GM21825 (cell line): ENCODE measurements at regions not wholly inside any gene's neighbourhood (a gene's known extent, or its start where the extent isn't known, plus 50 kb on each side); places are given as distances from the start of the nearest gene placed in this dataset.
"Not testable (repeated sequence)": the region's sequence is repeated elsewhere in the genome, so short reads cannot be mapped to it uniquely, and the experiment has no call there.

ENCODE experiments used
- ATAC-seq: cut with Tn5 transposase; IDR thresholded peaks from one replicate; pipeline ENCODE4 v1.9.1; 2021; ENCODE audit warnings: mild to moderate bottlenecking, moderate library complexity; ENCODE audit not compliant: unreplicated experiment

DNA sequence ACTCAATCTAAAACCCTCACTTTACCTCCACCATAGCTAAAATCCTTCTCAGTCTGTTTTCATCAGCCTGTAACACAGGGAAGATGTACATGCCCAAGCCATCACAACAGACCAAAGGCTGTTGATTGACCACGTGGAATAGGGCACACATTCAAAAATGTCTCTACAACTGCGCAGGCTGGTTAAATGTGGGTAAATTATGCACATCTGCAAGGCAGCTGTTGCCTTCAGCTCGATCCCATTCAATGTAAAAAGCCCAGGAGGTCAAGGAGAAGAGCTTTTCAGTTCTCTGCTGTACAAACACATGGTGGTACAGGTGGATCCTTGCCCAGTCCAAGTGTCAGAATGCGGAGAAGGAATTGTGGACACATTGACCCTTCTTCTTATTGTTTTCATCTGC lies 354.0 kb downstream of the FLRT2 start:
- ATAC-seq, result no peak

DNA sequence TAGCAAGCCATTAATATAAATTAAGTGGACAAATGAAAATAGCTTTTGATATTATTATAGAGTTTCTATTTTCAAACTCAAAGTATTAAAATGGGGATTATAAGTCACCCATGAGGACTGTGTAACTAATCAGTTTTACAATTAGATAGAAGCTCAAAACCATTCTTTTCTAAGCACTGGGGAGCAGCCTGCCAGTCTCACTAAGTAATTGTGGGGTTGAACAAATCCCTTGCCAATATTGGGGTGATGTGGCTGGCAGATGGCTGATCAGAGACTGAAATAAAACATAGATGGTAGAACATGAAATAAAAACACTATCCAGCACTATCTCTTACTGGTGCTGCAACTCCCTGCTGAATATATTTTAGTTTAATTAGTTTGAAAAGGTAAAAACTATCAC lies 353.2 kb downstream of the FLRT2 start:
- no peak for ATAC-seq

DNA sequence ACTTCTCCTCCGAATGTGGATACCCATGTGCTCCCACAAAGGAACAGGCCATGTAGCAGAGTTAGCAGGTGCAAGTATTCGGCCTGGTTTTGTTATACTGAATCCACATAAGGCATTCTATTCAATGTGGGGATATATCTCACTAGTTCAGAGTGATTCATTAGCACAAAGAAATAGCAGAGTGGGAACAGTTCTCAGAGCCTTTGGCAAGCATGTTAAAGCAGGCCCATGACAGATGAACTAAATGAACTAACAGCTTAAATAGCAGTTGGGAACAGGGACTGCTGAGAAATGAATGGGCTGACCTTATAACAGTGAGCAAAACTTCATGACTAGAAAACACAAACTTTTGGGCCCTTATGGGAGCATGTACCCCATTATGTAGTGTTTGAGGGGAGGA lies 352.0 kb downstream of the FLRT2 start:
- ATAC-seq, result no peak

DNA sequence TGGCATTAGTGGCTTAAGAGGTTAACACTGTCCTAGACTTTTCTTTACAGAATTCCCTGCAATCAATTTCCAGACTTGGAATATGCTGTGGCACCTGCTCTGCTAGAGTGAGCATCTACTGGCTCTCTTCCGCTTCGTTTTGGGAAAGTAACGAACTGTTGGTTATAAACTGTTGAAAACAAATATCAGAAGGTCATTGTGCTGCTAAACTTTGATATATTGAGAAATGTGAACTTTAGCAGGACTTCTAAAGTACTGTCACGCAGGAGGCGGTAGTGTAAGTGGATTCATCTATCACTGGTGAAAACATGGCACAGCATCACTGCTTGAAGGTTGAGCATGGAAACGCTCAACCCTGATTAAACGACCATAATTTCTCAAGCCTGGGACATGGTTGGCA lies 348.9 kb downstream of the FLRT2 start:
- ATAC-seq, result no peak

GRCh38 chr14:85873006-85873405 lies 343.1 kb downstream of the FLRT2 start:
- no peak for ATAC-seq

- no peak for ATAC-seq
Measured at GRCh38 chr14:85867450-85867849, 337.5 kb downstream of the FLRT2 start.

DNA sequence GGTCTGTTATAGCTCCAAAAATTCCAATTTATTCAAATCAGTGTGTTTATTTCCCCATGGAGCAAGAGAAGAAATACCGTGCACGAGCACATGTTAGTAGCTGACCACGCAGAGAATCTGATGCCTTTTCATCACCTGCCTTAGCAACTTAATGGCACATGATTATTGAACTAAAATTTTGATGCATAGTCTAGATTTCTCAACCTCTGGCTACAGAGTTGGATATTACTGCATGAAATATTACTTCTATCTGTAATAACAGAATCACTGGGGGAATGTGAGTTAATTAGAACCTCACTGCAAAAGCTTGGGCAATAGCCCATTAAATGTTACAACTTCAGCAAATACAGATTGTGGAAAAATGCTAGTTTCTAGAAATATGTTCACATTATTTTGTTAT lies 335.8 kb downstream of the FLRT2 start:
- no peak for ATAC-seq

DNA sequence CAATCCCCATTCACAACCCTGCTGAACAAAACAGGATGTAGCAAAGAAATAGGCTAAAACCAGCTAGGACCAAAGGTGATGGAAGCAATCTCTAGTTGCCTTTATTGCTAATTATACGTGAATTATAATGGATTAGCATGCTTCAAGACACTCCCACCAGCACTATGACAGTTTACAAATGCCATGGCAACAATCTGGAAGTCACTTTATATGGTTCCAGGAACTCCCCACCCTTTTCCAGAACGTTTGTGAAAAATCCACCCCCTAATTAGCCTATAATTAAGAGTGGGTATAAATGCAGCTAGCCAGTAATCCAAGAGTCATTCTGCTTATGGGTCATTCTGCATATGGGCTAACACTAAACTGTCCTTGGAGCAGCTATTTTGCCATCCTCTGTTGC lies 328.7 kb downstream of the FLRT2 start:
- ATAC-seq, result no peak

DNA sequence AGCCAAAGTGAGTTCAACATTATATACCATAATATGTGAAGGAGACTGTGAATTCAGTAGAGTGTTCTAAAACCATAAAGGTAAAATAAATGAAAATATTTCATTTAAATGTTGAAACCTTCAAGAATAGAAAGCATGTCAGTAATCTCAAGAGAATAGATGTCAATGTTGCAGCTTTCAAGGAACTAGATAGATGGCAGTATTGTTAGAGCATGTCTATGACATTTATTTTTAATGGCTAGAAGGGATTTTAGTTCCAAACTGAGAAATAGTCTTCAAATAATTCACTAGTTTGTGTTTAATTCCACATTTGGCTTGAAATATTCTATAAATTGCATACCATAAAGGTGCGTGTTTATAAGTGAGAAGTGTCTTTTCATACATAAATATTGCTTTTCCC lies 326.5 kb downstream of the FLRT2 start:
- no peak for ATAC-seq

DNA sequence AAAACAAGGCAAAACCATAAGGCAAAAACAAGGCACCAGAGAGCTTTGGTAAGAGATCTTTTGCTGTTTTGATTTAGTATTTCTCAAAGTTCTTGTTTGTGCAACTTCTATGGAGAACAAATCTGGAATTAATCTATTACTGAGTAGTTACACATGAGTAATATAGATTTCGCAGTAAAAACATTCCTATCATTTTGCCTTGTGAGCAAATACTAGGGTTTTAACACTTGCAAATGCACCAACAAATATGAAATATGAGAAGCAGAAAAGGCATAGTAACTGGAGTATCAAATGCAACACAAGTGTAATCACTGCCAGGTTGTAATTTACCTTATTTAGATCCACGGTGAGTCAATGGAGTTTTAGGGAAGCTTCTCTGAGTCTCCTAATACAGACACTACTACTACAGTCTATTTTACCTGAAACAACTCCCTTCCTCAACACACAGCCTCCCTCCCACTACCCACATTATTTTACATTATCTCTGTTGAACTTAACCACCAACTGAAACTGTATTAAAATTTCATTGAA lies 324.1 kb downstream of the FLRT2 start:
- no peak for ATAC-seq

GRCh38 chr14:85852906-85853305 lies 323.0 kb downstream of the FLRT2 start:
- no peak for ATAC-seq

GRCh38 chr14:85852123-85852522 lies 322.2 kb downstream of the FLRT2 start:
- ATAC-seq, result not testable (repeated sequence)

GRCh38 chr14:85830549-85830948 lies 300.6 kb downstream of the FLRT2 start:
- ATAC-seq, result not testable (repeated sequence)

GRCh38 chr14:85829601-85830000 lies 299.7 kb downstream of the FLRT2 start:
- not testable (repeated sequence) for ATAC-seq

- no peak for ATAC-seq
Measured at GRCh38 chr14:85824526-85824925, 294.6 kb downstream of the FLRT2 start.

DNA sequence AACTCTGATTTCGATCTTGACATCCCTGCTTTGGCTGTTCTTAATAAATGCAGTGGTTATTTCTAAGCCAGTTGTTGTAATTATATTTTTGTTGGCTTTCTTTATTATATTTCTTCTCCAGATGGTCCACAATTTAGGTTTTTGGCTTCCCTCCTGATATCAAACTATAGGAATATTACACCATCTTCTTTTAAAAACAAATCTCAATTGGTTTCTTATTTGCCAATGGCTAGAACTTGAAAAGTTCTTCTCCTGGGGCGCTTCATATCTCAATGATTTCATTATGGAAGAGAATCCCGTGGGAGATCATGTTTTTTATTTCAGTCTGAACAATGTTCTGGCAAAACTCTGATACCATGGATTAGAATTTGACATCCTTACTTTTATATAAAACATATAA lies 292.3 kb downstream of the FLRT2 start:
- ATAC-seq, result no peak

GRCh38 chr14:85817430-85817829 lies 287.5 kb downstream of the FLRT2 start:
- no peak for ATAC-seq

GRCh38 chr14:85813040-85813439 lies 283.1 kb downstream of the FLRT2 start:
- ATAC-seq, result no peak

GRCh38 chr14:85811340-85811739 lies 281.4 kb downstream of the FLRT2 start:
- no peak for ATAC-seq

DNA sequence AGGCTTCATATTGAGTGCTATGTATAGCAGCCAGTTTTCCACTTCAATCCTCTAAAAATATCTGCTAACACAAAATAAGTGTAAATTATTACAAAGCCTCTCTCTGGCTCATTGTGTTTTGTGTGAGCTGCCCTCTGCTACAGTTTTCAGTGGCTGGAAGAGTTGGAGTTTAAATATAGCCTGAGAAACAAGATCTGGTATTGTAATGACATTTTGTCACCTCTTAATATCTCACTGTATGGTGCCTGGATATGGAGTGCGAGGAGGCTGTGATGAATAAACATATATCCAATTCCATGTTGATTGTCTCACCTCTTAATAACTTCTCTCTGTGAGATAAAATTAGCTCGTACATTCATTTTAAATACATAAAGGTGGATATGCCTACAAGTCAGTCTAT lies 269.7 kb downstream of the FLRT2 start:
- ATAC-seq, result no peak

- ATAC-seq, result no peak
Measured at GRCh38 chr14:85798856-85799255, 268.9 kb downstream of the FLRT2 start.

GRCh38 chr14:85793533-85793932 lies 263.6 kb downstream of the FLRT2 start:
- no peak for ATAC-seq

DNA sequence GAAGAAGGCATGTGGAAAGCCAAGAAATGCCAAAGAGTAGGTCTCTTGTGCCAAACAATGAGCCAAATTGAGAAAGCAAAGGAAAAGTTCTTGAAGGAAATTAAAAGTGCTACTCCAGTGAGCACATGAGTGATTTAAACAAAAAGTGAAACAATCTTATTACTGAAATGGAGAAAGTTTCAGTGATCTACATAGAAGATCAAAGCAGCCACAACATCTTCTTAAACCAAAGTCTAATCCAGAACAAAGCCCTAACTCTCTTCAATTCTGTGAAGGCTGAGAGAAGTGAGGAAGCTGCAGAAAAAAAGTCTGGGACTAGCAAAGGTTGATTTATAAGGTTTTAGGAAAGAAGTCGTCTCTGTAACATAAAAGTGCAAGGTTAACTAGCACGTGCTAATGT lies 259.6 kb downstream of the FLRT2 start:
- no peak for ATAC-seq
